ENCODE measurements at regions not wholly inside any gene's neighbourhood (a gene's known extent, or its start where the extent isn't known, plus 50 kb on each side); places are given as distances from the start of the nearest gene placed in this dataset.
A peak's percentile ranks its signal among the peaks of the same experiment; 100 is the strongest.

GRCh38 chr7:84811362-84811761, 375.5 kb downstream of the SEMA3D start (continued):
- no peak for TF ChIP-seq ETS1 (IDR thresholded peaks at IDR 0.05)
- TF ChIP-seq ZNF462 (CRISPR knock-in tag; IDR thresholded peaks at IDR 0.05) = no peak
- TF ChIP-seq EZH2phosphoT487 (IDR thresholded peaks at IDR 0.05; ENCODE audit: unreplicated experiment) = no peak

GRCh38 chr7:84809877-84810276, 377.0 kb downstream of the SEMA3D start:
- no peaks in the 10 kb centered on the region for H3K79me2 ChIP-seq (replicated peaks; ENCODE audit: insufficient read depth)
- Mint-ChIP-seq H3K27ac (no peak overlapping the region), H3K4me1 (peaks cover 9% of the 10 kb centered on the region; the same call in 2 of the 3 replicates), H3K4me3 (no peak overlapping the region), H3K27me3 (ENCODE audit: insufficient read depth, low read depth, poor library complexity) (peaks cover under 1% of the 10 kb centered on the region), H3K36me3 (ENCODE audit: low read depth) (no peaks in the 10 kb centered on the region), H3K9me3 (no peaks in the 10 kb centered on the region)
- H3K27ac ChIP-seq (ENCODE audit: low read depth) = no peak overlapping the region
- no peaks in the 10 kb centered on the region for H3K36me3 ChIP-seq (ENCODE audit: insufficient read depth)
- H3K4me2 ChIP-seq = no peak overlapping the region
- no peaks in the 10 kb centered on the region for H3F3A ChIP-seq (replicated peaks; ENCODE audit: low read depth)
- peak overlapping the region; percentile 77; the same call in 1 of the 2 replicates for H2AFZ ChIP-seq
- no peaks in the 10 kb centered on the region for H3K27me3 ChIP-seq (ENCODE audit: insufficient read depth)
- TF ChIP-seq CREB1 (CRISPR knock-in tag; IDR thresholded peaks at IDR 0.05; ENCODE audit: low read depth) = no peak
- no peak for TF ChIP-seq ZNF114 (CRISPR knock-in tag; IDR thresholded peaks at IDR 0.05)
- no peak for TF ChIP-seq CTCF (conservative IDR thresholded peaks at IDR 0.05; ENCODE audit: low read depth in 2 of 2)
- no peak for TF ChIP-seq ZNF462 (CRISPR knock-in tag; IDR thresholded peaks at IDR 0.05)
- H3K4me1 ChIP-seq (ENCODE audit: insufficient read depth) = no peaks in the 10 kb centered on the region
- ATAC-seq (no peak), DNase-seq (ENCODE audit: low spot score) (no peak)
- no peak overlapping the region for H3K4me3 ChIP-seq
- no peaks in the 10 kb centered on the region for H4K20me1 ChIP-seq (replicated peaks; ENCODE audit: insufficient read depth)
- no peaks in the 10 kb centered on the region; the same call in 1 of the 2 replicates for H3K9me2 ChIP-seq (ENCODE audit: insufficient read depth)

All from GM23338 (cell line).